GM12891 (cell line): ENCODE measurements at regions not wholly inside any gene's neighbourhood (a gene's known extent, or its start where the extent isn't known, plus 50 kb on each side); places are given as distances from the start of the nearest gene placed in this dataset.

Source experiments
- DNase-seq: peaks from one replicate; pipeline ENCODE4 v3.0.0; 2011; ENCODE audit warnings: low spot score; ENCODE audit not compliant: insufficient read length
- FAIRE-seq: peaks from 2 replicates; lab custom pipeline; 2011; peaks lifted over from hg19 to GRCh38; lab: Jason Lieb, UNC
- PAX5 ChIP-seq: IDR thresholded peaks from 2 replicates; pipeline ENCODE4 v1.6.1; 2011; ENCODE audit warnings: low read length, moderate library complexity, mild to moderate bottlenecking; ENCODE audit not compliant: insufficient read depth, severe bottlenecking
- POLR2A ChIP-seq: IDR thresholded peaks from 2 replicates; pipeline ENCODE4 v1.6.1; 2011; ENCODE audit warnings: low read depth, low read length, control low read depth
- POLR2AphosphoS5 ChIP-seq: IDR thresholded peaks from 2 replicates; pipeline ENCODE4 v1.6.1; 2011; ENCODE audit warnings: low read depth, low read length, control low read depth
- POU2F2 ChIP-seq: IDR thresholded peaks from 2 replicates; pipeline ENCODE4 v1.6.1; 2011; ENCODE audit warnings: low read depth, mild to moderate bottlenecking, control low read depth, low read length, moderate library complexity
- SPI1 ChIP-seq: IDR thresholded peaks from 2 replicates; pipeline ENCODE4 v1.6.1; 2011; ENCODE audit warnings: low read depth, low read length, control low read depth
- TAF1 ChIP-seq: IDR thresholded peaks from 2 replicates; pipeline ENCODE4 v1.6.1; 2011; ENCODE audit warnings: low read depth, low read length, control low read depth

DNA sequence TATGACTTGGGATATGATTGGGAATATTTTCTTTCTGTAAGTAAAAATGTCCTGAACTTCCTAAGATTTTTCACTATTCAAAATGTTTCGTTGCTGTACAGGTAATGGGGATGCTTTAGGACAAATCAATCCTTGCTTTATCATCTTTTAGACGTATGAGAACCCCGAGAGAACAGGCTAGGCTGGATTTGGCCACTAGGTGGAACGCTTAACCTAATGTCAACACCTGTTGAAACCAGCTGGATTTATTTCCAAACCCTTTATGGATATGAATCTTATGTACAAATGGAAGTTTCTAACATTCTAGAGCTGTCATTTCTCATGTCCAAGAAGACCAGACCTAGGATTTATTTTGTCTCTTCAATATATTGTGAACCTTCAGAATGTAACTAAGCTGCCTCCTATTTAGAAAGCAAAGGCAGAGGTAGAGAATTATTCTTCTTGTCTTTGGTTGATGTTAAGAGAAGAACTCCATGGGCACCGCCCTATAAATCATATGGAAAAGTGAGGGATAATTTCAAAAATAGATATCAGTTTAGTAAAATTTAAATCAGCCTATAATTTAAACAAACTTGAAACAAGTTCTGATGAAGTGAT lies 96.7 kb downstream of the PMAIP1 start:
- peak; percentile 77 for FAIRE-seq
- TF ChIP-seq POU2F2 (no peak), SPI1 (no peak), TAF1 (no peak)
- no peak for DNase-seq

GRCh38 chr18:59994357-59994756 lies 94.6 kb downstream of the PMAIP1 start:
- DNase-seq (no peak), FAIRE-seq (peak; percentile 57)
- TF ChIP-seq POLR2A (no peak), TAF1 (no peak), POLR2AphosphoS5 (no peak)

- FAIRE-seq (no peak), DNase-seq (no peak)
- no peak for TF ChIP-seq TAF1
- no peak for TF ChIP-seq POLR2AphosphoS5
- TF ChIP-seq PAX5, result no peak
- TF ChIP-seq POU2F2, result no peak
- TF ChIP-seq SPI1, result no peak
- TF ChIP-seq POLR2A, result no peak
Observed at GRCh38 chr18:59993560-59993959, 93.8 kb downstream of the PMAIP1 start.

- FAIRE-seq (no peak), DNase-seq (no peak)
- TF ChIP-seq PAX5 (no peak), SPI1 (no peak), POLR2AphosphoS5 (no peak), POLR2A (no peak), TAF1 (no peak), POU2F2 (no peak)
Observed at GRCh38 chr18:59990121-59990823, 90.5 kb downstream of the PMAIP1 start.

DNA sequence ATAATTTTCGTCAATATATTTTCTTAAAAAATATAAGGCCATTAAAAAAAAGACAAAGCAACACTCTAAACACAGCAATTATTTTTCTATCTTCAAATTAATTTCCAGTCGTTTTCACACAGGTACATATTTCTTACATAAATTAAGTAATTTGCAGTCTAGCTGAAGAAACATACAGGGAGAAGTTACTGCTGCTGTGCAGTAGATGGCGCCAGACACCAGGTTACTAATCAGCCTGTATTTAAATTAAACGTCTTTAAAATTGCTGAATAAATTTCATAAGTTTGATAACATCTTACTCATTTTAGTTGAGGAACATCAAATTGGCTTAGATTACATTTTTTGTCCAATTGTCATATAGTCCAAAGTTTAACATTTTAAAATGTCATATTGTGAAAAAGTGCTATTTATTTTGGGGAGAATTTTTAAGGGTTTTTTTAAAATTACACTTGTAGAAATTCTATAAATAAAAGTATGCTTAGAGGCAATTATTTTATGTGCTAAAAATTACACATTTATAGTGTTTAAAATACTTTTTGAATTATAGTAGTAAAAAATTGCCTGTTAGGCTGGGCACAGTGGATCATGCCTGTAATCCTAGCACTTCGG lies 88.4 kb downstream of the PMAIP1 start:
- FAIRE-seq, result peak; percentile 60
- DNase-seq, result no peak
- no peak for TF ChIP-seq SPI1
- TF ChIP-seq POLR2A, result no peak

- TF ChIP-seq POLR2A (no peak), TAF1 (no peak), POU2F2 (no peak), PAX5 (no peak), SPI1 (no peak), POLR2AphosphoS5 (no peak)
- DNase-seq (no peak), FAIRE-seq (no peak)
Observed at GRCh38 chr18:59987102-59987501, 87.3 kb downstream of the PMAIP1 start.

GRCh38 chr18:59986139-59986538 lies 86.3 kb downstream of the PMAIP1 start:
- no peak for FAIRE-seq
- TF ChIP-seq PAX5, result no peak
- TF ChIP-seq POLR2AphosphoS5, result no peak
- TF ChIP-seq TAF1, result no peak
- TF ChIP-seq SPI1, result no peak
- TF ChIP-seq POU2F2, result no peak
- TF ChIP-seq POLR2A, result no peak
- no peak for DNase-seq

GRCh38 chr18:59985289-59985688 lies 85.5 kb downstream of the PMAIP1 start:
- no peak for FAIRE-seq
- TF ChIP-seq TAF1 (no peak), SPI1 (no peak), PAX5 (no peak), POLR2A (no peak), POU2F2 (no peak), POLR2AphosphoS5 (no peak)
- no peak for DNase-seq

- DNase-seq (no peak), FAIRE-seq (no peak)
- no peak for TF ChIP-seq TAF1
- TF ChIP-seq POLR2AphosphoS5, result no peak
- no peak for TF ChIP-seq POLR2A
- no peak for TF ChIP-seq PAX5
- no peak for TF ChIP-seq POU2F2
- no peak for TF ChIP-seq SPI1
Observed at GRCh38 chr18:59983506-59983905, 83.7 kb downstream of the PMAIP1 start.

- FAIRE-seq (no peak), DNase-seq (no peak)
- no peak for TF ChIP-seq POLR2A
- no peak for TF ChIP-seq TAF1
- no peak for TF ChIP-seq POU2F2
- no peak for TF ChIP-seq POLR2AphosphoS5
- TF ChIP-seq SPI1, result no peak
- TF ChIP-seq PAX5, result no peak
Observed at GRCh38 chr18:59980188-59980637, 80.4 kb downstream of the PMAIP1 start.
